ENCODE measurements at regions not wholly inside any gene's neighbourhood (a gene's known extent, or its start where the extent isn't known, plus 50 kb on each side); places are given as distances from the start of the nearest gene placed in this dataset.
"Not testable (repeated sequence)": the region's sequence is repeated elsewhere in the genome, so short reads cannot be mapped to it uniquely, and the experiment has no call there.

DNA sequence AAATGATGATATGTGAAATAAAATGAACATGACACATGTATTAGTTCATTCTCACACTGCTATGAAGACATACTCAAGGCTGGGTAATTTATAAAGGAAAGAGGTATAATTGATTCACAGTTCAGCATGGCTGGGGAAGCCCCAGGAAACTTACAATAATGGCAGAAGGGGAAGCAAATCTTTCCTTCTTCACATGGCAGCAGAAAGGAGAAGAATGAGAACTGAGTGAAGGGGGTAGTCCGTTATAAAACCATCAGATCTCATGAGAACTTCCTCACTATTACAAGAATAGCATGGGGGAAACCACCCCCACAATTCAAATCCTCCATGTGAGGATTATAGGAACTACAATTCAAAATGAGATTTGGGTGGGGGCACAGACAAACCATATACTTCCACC lies 243.9 kb upstream of the GYPA start:
- DNase-seq = no peak

DNA sequence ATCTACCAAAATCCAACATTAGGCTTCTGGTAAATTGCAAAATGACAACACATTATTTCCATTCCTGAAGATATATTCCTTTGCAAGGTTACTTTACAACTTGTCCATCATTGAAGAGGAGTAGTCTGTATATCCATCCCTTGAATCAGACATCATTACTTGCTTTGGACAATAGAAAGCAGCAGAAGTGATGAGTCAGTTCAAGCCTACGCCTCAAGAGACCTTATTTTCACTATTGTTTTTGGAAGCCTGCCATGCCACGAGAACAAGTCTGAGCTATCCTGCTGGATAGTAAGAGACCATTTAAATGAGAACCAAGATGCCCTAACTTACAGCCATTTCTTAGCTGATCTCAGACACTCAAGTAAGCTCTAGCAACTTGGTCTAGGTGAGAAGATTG lies 246.0 kb upstream of the HHIP start:
- no peak for DNase-seq

- DNase-seq = no peak
Measured at GRCh38 chr4:144402176-144402575, 243.8 kb upstream of the HHIP start.

- no peak for DNase-seq
Measured at GRCh38 chr4:144402999-144403398, 243.0 kb upstream of the HHIP start.

DNA sequence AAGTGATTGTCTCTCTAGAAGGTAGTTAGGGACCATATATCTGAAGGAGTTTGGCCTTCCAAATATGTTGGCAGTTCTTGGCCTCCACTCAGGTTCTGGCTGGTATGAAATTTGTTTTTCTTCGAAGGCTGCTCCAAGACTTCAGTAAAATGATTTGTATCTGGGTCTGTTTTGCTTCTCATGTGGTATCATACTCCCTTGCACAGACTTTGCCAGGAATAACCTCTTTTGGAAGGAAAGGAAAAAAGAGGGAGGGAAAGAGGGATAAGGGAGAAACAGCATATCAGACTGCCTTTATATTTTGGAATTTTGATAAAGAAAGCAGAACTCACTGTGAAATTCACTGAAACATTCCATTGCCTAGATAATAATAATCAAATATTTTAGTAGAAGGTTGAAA lies 242.1 kb upstream of the HHIP start:
- no peak for DNase-seq

GRCh38 chr4:144409525-144409924 lies 236.4 kb upstream of the HHIP start:
- no peak for DNase-seq

GRCh38 chr4:144410230-144410783 lies 235.6 kb upstream of the HHIP start:
- DNase-seq = no peak

DNA sequence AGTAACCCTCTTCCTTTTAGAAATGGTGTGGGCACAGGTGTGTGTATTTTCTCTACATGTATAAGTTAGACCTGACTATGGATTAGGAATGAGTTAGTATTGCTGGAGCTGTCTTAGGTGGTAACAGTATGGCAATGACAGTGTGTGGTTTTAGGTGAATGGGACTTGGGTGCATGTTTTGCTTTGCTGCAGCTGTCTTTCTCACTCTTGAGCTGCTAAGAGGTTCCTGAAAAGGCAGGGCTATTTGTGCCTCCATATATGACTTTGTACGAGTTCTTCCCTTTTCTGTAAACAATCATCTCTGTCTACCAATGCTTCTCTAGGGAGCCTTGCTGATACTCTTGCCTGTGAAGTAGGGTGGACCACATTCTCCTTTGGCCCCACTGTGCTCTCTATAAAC lies 234.8 kb upstream of the HHIP start:
- DNase-seq = no peak

DNA sequence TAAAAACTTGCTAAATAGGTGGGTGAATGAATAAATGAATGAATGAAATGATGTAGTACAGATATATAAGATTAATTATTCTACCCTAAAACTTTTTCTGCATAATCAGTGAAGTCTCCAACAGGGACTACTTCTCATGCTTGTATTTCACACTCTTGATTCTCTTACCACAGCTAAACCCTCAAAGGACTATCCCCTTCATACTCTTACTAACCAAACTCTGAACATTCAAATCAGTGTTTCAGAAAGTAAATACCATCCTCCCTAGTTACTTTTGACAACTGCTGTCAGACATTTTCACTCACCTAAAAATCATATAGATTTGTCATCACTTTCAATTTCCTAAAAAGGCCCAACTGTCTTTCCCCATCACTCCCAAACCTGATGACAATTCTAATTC lies 234.3 kb upstream of the HHIP start:
- no peak for DNase-seq

- no peak for DNase-seq
Measured at GRCh38 chr4:144421056-144421455, 224.9 kb upstream of the HHIP start.

- no peak for DNase-seq
Measured at GRCh38 chr4:144421839-144422565, 224.0 kb upstream of the HHIP start.

DNA sequence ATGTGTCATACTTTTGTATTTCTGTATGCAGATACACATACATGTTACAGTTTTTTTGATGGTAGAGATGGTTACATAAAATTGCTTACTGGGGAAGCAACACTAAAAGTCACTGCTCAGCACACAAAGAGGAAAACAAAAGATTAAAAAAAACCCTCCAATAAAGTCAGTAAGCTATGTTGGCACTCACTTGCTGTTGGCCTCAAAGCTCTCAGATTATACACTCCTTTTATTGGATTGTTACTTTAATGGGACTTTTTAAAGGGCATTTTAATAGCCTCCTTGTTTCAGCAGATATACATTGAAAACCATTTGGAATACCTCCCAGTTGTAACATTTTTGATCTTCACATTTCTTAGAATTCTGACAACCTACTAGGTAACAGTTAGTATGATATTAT lies 222.0 kb upstream of the HHIP start:
- DNase-seq = no peak

DNA sequence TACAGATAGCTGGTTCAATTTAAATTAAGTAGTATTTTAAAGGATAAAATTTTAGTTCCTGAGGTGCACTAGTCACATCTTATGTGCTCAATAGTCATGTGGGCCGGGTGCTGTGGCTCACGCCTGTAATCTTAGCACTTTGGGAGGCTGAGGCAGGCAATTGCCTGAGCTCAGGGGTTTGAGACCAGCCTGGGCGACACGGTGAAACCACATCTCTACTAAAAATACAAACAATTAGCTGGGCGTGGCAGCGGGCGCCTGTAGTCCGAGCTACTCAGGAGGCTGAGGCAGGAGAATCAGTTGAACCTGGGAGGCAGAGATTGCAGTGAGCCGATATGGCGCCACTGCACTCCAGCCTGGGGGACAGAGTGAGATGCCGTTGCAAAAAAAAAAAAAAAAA lies 219.9 kb upstream of the HHIP start:
- not testable (repeated sequence) for DNase-seq

DNA sequence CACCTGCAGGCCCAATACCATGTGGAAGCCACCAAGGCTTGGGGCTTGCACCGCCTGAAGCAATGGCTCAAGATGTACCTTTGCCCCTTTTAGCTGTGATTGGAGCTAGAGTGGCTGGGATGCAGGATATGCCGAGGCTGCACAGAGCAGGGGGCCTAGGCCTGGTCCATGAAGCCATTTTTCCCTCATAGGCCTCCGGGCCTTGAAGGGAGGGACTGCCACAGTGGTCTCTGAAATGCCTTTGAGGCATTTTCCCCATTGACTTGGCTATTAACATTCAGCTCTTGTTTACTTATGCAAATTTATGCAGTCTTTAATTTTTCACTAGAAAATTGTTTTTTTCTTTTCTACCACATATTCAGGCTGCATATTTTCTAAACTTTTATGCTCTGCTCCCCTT lies 203.2 kb upstream of the HHIP start:
- no peak for DNase-seq

DNA sequence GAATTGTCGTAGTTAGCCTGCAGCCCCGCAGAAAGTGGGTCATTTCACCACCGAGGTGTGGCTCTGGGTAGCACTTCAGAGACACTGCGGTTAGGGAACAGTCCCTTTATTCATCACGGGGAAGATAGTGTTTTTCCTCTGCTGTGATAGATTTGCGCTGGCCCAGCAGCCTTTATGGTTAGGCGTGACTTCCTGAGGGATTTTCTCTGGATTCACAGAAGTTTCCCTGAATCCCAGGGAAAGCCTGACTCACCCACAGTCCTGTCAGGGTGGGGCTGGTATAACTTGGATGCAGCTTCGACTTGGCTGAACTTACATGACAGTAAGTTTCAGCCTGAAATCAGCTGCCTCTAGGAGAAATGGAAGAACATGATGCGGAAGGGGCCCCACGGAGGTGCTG lies 196.3 kb upstream of the HHIP start:
- no peak for DNase-seq

DNA sequence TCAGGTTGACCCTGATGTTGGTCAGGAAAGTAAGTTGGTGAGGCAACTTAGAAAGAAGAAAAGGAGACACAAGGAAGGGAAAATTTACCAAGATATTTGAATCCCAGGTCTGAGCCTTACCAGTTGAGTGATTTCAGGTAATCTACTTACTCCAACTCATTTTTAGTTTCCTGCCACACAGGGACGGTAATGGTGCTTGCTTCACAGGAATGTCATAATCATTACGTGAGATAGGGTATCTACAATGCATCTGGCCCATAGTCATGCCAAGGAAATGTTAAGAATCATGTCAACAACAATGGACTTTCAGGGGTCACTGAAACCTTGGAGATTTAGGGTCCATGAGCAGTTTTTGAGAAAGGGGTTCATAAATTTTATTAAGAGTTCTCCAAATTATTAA lies 195.4 kb upstream of the HHIP start:
- DNase-seq = no peak

- no peak for DNase-seq
Measured at GRCh38 chr4:144451766-144452450, 194.0 kb upstream of the HHIP start.

- no peak for DNase-seq
Measured at GRCh38 chr4:144456196-144456595, 189.8 kb upstream of the HHIP start.

DNA sequence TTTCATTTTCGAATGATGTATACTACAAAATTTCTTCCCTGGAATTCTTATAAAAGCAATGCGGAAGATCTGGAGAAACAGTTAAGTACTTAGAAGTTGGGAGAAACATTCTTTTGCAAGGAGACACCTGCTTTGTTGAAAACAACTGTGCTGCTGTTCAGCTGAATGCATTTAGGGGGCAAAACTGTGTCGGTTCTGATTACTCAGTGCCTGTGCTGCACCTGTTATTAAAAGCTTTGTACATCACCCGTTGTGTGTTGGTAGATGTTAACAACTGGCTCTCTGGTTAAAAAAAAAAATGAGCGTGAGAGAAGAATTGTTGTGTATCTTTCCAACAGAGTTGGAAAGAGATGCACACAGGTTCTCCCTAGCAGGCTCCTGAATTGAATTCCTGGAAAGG lies 184.1 kb upstream of the HHIP start:
- no peak for DNase-seq

- DNase-seq = no peak
Measured at GRCh38 chr4:144463236-144463635, 182.7 kb upstream of the HHIP start.

- no peak for DNase-seq
Measured at GRCh38 chr4:144463896-144464295, 182.1 kb upstream of the HHIP start.

DNA sequence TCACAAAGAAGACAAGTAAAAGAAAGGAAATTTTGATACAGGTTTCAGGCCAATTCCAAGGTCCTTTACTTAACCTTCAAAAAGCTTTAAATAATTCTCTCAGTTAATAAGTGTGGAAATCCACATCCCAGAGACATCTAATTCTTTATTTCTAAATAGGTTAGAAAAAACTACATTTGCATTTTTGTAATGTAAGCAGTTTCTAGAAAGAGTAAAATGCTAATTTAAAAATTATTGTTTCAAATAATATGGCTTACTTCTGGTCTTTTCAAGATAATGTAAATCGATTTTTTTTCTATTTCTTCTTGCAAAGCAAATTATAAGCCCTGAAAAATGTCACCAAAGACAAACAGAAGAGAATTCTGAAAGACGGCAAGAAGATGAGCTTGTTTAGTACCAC lies 180.4 kb upstream of the HHIP start:
- no peak for DNase-seq

DNA sequence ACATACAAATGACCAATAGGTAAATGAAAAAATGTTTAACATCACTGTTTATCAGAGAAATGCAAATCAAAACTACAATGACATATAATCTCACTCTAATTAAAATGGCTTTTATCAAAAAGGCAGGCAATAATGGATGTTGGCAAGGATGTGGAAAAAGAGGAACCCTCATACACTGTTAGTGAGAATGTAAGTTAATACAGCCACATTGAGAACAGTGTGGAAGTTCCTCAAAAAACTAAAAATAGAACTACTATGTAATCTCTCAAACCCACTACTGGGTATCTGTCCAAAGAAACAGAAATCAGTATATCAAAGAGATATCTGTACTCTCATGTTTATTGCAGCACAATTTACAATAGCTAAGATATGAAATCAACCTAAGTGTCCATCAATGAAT lies 165.9 kb upstream of the HHIP start:
- DNase-seq = no peak

GRCh38 chr4:144489831-144490230 lies 156.1 kb upstream of the HHIP start:
- no peak for DNase-seq

- DNase-seq = no peak
Measured at GRCh38 chr4:144494280-144494679, 151.7 kb upstream of the HHIP start.

All from NCI-H2171 (cell line).